ENCODE measurements at regions not wholly inside any gene's neighbourhood (a gene's known extent, or its start where the extent isn't known, plus 50 kb on each side); places are given as distances from the start of the nearest gene placed in this dataset.

DNA sequence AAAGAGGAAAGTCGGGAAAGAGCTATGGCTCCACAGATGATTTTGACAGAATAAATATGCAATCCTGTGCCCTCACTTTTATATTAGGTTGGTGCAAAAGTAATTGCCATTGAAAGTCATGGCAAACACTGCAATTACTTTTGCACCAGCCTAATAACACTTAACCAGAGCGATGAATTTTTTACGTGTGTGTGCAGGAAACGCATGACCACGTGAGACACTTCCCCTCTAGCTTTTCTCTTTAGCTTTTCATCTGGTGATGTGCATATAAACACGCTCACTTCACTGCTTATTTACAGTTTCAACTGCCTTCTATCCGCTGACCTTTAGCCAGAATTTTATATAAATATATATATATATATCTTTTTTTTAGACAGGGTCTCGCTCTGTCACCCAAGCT lies 216.3 kb upstream of the PSMD7 start:
- Mint-ChIP-seq H3K4me3 (no peak overlapping the region), H3K36me3 (ENCODE audit: low read depth) (no peaks in the 10 kb centered on the region), H3K9me3 (ENCODE audit: insufficient read depth) (peaks cover 5% of the 10 kb centered on the region), H3K27me3 (ENCODE audit: low read depth) (no peaks in the 10 kb centered on the region), H3K27ac (no peak overlapping the region), H3K4me1 (ENCODE audit: low read depth) (no peaks in the 10 kb centered on the region)
- DNase-seq (no peak), ATAC-seq (no peak)
- ChIA-PET POLR2A (no interaction called here), CTCF (no interaction called here)

DNA sequence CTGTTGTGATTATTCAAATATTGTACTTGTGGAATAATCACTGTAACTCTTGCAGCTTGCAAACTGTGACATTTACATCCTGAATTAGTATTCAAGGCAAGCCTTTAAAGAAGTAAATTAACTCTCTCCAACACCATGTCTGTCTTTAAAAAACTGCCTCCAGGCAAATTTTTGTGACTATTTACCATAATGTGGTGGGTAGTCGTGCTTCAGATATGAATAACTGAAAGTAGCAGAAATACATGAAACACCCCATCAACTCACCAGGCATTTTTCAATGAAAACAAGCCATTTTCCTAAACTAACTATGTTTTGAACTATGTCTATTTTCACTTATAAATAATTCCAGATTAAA lies 217.4 kb upstream of the PSMD7 start:
- no peak for ATAC-seq
- Mint-ChIP-seq H3K4me3 (no peak overlapping the region), H3K27me3 (ENCODE audit: low read depth) (no peaks in the 10 kb centered on the region), H3K9me3 (ENCODE audit: insufficient read depth) (peaks cover 5% of the 10 kb centered on the region), H3K36me3 (ENCODE audit: low read depth) (no peaks in the 10 kb centered on the region), H3K27ac (no peak overlapping the region), H3K4me1 (ENCODE audit: low read depth) (no peaks in the 10 kb centered on the region)
- CTCF ChIA-PET: no interaction called here
- DNase-seq: no peak
- POLR2A ChIA-PET: no interaction called here

DNA sequence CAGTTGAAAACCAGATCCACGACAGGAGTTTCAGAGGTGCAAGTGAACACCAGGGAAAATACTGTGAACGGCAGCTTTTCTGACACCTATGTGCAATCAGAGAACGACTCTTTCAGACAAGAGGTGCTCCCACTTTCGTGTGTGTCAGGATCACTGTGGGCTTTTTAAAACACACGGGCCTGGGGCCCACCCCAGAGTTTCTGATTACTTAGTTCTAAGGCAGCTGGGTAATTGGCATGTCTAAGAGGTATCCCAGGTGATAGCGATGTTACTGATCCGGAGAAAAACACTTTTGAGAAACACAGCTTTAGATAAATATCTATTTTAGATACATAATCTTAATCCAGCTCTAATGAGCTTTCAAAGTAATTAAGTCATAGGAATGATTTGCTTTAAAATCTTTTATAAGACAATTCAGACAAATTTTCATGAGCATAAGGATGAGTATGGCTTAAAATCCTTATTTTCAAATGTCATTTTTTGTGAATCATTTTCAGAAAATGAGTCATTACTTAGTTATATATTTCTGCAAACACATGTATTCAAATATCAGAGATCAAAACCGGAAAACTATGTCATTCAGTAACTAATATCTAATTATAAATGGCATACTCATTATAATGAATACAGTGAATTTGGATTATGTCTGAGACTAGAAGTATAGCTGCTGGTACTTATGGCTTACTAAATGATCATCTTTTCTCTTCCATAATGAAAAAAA lies 217.9 kb upstream of the PSMD7 start:
- Mint-ChIP-seq H3K27me3 (ENCODE audit: low read depth) (no peaks in the 10 kb centered on the region), H3K9me3 (ENCODE audit: insufficient read depth) (peaks cover 5% of the 10 kb centered on the region), H3K27ac (no peak overlapping the region), H3K36me3 (ENCODE audit: low read depth) (no peaks in the 10 kb centered on the region), H3K4me3 (no peak overlapping the region), H3K4me1 (ENCODE audit: low read depth) (no peaks in the 10 kb centered on the region)
- ATAC-seq (no peak), DNase-seq (no peak)
- ChIA-PET CTCF (no interaction called here), POLR2A (no interaction called here)

- Mint-ChIP-seq H3K27me3 (ENCODE audit: low read depth) (no peaks in the 10 kb centered on the region), H3K36me3 (ENCODE audit: low read depth) (no peaks in the 10 kb centered on the region), H3K4me1 (ENCODE audit: low read depth) (no peaks in the 10 kb centered on the region), H3K9me3 (ENCODE audit: insufficient read depth) (peaks cover 5% of the 10 kb centered on the region), H3K4me3 (no peak overlapping the region), H3K27ac (no peak overlapping the region)
- DNase-seq (no peak), ATAC-seq (no peak)
- ChIA-PET POLR2A (no interaction called here), CTCF (no interaction called here)
Observed at GRCh38 chr16:74076568-74076967, 220.0 kb upstream of the PSMD7 start.

DNA sequence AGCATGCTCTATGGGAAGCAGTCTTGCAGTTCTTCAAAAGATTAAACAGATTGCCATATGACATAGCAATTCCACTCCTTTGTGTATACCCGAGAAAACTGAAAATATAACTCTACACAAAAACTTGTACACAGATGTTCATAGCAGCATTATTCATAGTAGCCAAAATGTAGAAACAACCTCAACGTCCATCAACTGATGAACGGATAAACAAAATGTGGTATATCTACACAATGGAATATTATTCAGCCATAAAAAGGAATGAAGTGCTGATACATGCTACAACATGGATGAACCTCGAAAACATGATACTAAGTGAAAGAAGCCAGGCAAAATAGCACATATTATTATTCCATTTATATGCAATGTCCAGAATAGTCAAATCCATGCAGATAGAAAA lies 221.2 kb upstream of the PSMD7 start:
- Mint-ChIP-seq H3K9me3 (ENCODE audit: insufficient read depth) (peaks cover 5% of the 10 kb centered on the region), H3K36me3 (ENCODE audit: low read depth) (no peaks in the 10 kb centered on the region), H3K4me1 (ENCODE audit: low read depth) (no peaks in the 10 kb centered on the region), H3K4me3 (no peak overlapping the region), H3K27me3 (ENCODE audit: low read depth) (no peaks in the 10 kb centered on the region), H3K27ac (no peak overlapping the region)
- no peak for DNase-seq
- POLR2A ChIA-PET: no interaction called here
- ATAC-seq: no peak
- CTCF ChIA-PET: no interaction called here

DNA sequence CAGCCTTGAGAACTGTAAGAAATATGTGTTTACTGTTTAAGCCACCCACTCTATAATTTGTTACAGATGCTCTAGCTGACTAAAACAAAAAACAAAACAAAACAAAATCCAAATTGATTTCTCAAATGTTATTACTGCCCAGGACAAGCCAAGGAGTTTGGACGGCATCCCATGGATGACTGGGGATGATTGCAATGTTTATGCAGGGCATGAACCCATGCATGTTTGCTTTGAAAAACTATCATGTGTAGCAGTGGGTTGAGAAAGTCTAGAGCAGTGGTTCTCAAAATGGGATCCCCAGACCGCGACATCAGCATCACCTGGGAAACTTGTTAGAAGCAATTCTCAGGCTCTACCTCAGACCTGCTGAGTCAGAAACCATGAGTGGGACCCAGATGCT lies 223.2 kb upstream of the PSMD7 start:
- Mint-ChIP-seq H3K4me1 (ENCODE audit: low read depth) (no peaks in the 10 kb centered on the region), H3K27ac (no peak overlapping the region), H3K4me3 (no peak overlapping the region), H3K27me3 (ENCODE audit: low read depth) (no peaks in the 10 kb centered on the region), H3K9me3 (ENCODE audit: insufficient read depth) (peaks cover 5% of the 10 kb centered on the region), H3K36me3 (ENCODE audit: low read depth) (no peaks in the 10 kb centered on the region)
- no peak for ATAC-seq
- POLR2A ChIA-PET: no interaction called here
- no peak for DNase-seq
- CTCF ChIA-PET: no interaction called here

DNA sequence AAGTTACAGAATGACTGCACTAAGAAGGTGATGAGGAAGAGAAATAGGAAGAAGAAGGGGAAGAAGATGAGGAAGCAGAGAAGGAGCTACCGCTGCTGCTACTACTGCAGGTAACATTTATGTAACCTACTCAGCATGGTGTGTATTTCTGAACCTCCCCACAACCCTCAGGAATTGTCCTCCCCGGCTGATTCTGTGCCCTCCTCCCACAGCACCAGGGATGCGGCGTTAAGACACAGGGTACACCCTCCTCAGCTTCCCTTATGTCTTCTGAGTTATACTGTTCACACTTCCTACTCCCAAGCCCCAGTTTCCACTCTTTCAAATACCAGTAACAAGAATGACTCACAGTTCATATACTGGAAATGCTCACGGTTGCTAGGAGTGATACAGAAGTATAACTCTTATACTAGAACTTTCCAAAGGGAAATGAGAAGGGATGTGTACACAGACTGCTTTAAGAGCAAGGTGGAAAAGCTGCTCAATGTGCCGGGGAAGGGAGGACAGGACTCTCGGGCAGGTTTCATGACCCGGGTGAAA lies 224.5 kb upstream of the PSMD7 start:
- Mint-ChIP-seq H3K27ac (no peak overlapping the region), H3K36me3 (ENCODE audit: low read depth) (no peaks in the 10 kb centered on the region), H3K4me3 (no peak overlapping the region), H3K4me1 (ENCODE audit: low read depth) (no peaks in the 10 kb centered on the region), H3K27me3 (ENCODE audit: low read depth) (peaks cover 2% of the 10 kb centered on the region), H3K9me3 (ENCODE audit: insufficient read depth) (peaks cover 5% of the 10 kb centered on the region)
- ChIA-PET CTCF (no interaction called here), POLR2A (no interaction called here)
- DNase-seq (no peak), ATAC-seq (no peak)

DNA sequence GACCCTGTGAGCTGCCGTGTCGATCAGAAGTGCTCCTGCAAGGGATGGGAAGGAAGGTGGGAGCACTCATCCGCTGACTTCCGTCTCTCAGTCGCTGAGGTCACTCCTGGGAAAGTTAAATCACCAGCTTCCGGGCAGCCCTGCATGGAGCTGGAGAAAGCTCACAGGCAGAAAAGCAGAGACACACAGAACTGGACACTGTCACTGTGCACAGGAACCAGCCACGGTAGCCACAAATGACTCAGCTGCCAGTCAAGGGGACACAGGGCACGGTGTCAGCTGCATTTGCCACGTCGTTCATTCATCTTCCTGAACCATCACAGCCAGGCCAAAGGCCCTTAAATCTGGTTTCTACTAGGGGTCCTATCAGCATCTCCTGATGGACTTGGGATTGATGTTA lies 226.4 kb upstream of the PSMD7 start:
- Mint-ChIP-seq H3K4me1 (ENCODE audit: low read depth) (no peaks in the 10 kb centered on the region), H3K9me3 (ENCODE audit: insufficient read depth) (no peaks in the 10 kb centered on the region), H3K27me3 (ENCODE audit: low read depth) (peaks cover 8% of the 10 kb centered on the region), H3K4me3 (no peak overlapping the region), H3K27ac (no peak overlapping the region), H3K36me3 (ENCODE audit: low read depth) (no peaks in the 10 kb centered on the region)
- POLR2A ChIA-PET: no interaction called here
- no peak for DNase-seq
- CTCF ChIA-PET: no interaction called here
- ATAC-seq: no peak

DNA sequence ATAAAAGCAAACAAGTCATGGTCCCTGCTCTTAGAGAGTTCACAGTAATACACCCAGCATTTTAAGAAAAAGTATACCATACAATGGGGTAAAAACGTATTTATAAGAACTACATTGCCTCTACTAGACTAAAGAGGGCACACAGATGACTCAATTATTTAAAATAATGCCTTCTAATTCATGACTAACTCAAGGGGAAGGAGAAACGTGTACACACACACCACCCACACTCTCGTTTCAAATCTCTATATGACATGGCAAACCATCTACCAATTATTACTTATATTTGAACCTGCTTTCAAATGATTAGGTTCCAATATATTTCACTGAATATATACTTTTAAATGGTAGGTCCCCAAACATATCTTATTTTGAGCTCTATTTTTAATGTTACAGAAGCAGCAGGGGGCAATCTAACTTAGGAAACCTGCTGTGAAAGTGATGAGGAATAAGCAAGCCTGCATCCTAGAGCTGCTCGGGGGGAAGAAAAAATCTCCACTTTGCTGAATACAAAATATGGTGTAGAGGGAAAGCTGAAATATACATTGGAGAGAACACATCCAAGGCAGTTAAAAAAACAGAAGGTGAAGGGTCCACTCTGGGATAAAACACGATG lies 232.4 kb upstream of the PSMD7 start:
- Mint-ChIP-seq H3K36me3 (ENCODE audit: low read depth) (no peaks in the 10 kb centered on the region), H3K4me3 (no peak overlapping the region), H3K4me1 (ENCODE audit: low read depth) (no peaks in the 10 kb centered on the region), H3K9me3 (ENCODE audit: insufficient read depth) (no peaks in the 10 kb centered on the region), H3K27me3 (ENCODE audit: low read depth) (peaks cover 11% of the 10 kb centered on the region), H3K27ac (no peak overlapping the region)
- no peak for DNase-seq
- CTCF ChIA-PET: interaction anchor here (1.3 kb wide), 1 partner anchor 43 kb away, joined by 3 read pairs; no protein-coding TSS in a partner anchor
- no peak for ATAC-seq
- POLR2A ChIA-PET: no interaction called here

DNA sequence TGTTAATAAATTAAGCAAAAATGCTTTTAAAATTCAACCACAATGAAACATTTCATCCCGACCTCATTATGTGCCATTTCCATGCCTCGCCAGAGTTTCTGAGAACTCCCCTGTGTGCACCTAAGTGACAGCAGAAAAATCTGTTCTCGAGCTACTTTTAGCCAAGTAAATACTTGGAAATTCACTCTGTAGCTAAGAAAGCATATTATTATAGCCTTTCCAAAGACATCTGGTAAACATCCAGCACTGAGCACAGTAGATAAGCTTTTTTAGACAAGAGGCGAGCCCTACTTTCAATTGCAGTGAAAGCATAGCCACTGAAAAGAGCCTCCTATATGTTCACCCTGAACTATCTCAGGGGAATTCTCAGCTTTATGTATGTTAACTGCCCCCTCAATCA lies 242.8 kb upstream of the PSMD7 start:
- Mint-ChIP-seq H3K4me1 (ENCODE audit: low read depth) (peaks cover 8% of the 10 kb centered on the region), H3K4me3 (no peak overlapping the region), H3K27me3 (ENCODE audit: low read depth) (no peaks in the 10 kb centered on the region), H3K36me3 (ENCODE audit: low read depth) (no peaks in the 10 kb centered on the region), H3K27ac (no peak overlapping the region), H3K9me3 (ENCODE audit: insufficient read depth) (no peaks in the 10 kb centered on the region)
- ChIA-PET CTCF (interaction anchor here (0.9 kb wide), 1 partner anchor 221 kb away, joined by 3 read pairs; no protein-coding TSS in a partner anchor), POLR2A (no interaction called here)
- no peak for DNase-seq
- ATAC-seq: no peak

GRCh38 chr16:74053312-74053711 lies 243.3 kb upstream of the PSMD7 start:
- H3K4me1 Mint-ChIP-seq (ENCODE audit: low read depth): peaks cover 8% of the 10 kb centered on the region
- ChIA-PET CTCF (interaction anchor here (0.9 to 1.0 kb wide), 2 partner anchors 55 to 222 kb away, joined by 3 read pairs; no protein-coding TSS in a partner anchor), POLR2A (no interaction called here)
- ATAC-seq (no peak), DNase-seq (no peak)
- H3K4me3 Mint-ChIP-seq: no peak overlapping the region
- no peak overlapping the region for H3K27ac Mint-ChIP-seq
- no peaks in the 10 kb centered on the region for H3K9me3 Mint-ChIP-seq (ENCODE audit: insufficient read depth)
- no peaks in the 10 kb centered on the region for H3K27me3 Mint-ChIP-seq (ENCODE audit: low read depth)
- H3K36me3 Mint-ChIP-seq (ENCODE audit: low read depth): no peaks in the 10 kb centered on the region

- Mint-ChIP-seq H3K27me3 (ENCODE audit: low read depth) (no peaks in the 10 kb centered on the region), H3K9me3 (ENCODE audit: insufficient read depth) (no peaks in the 10 kb centered on the region), H3K36me3 (ENCODE audit: low read depth) (no peaks in the 10 kb centered on the region), H3K4me1 (ENCODE audit: low read depth) (peaks cover 8% of the 10 kb centered on the region), H3K4me3 (no peak overlapping the region), H3K27ac (no peak overlapping the region)
- CTCF ChIA-PET: no interaction called here
- DNase-seq (no peak), ATAC-seq (no peak)
- POLR2A ChIA-PET: interaction anchor here (0.5 kb wide), 1 partner anchor 1215 kb away, joined by 3 read pairs; no protein-coding TSS in a partner anchor
Observed at GRCh38 chr16:74052016-74052415, 244.6 kb upstream of the PSMD7 start.

DNA sequence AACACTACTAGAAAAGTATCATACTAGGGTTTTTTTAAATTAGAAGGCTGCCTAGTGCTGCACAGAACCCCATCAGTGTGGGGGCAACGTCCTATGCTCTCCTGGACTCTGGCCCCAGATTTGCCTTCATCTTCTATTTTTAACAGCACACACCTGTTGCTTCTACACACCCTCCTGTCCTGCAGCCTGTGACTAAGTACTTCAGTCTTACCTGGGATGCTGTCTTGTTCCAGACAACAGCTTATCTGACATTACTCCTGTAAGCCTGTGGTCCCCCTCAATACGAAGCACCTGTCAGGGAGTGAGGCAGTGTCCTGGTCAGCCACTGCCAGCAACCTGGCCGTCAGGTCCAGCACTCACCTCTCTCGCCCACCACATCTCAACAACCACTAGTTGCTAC lies 247.6 kb upstream of the PSMD7 start:
- Mint-ChIP-seq H3K4me1 (ENCODE audit: low read depth) (peaks cover 8% of the 10 kb centered on the region), H3K27me3 (ENCODE audit: low read depth) (no peaks in the 10 kb centered on the region), H3K9me3 (ENCODE audit: insufficient read depth) (no peaks in the 10 kb centered on the region), H3K27ac (no peak overlapping the region), H3K4me3 (no peak overlapping the region), H3K36me3 (ENCODE audit: low read depth) (no peaks in the 10 kb centered on the region)
- ChIA-PET POLR2A (no interaction called here), CTCF (no interaction called here)
- ATAC-seq (no peak), DNase-seq (no peak)
